Activated CD8-positive, alpha-beta memory T cell treated with anti-CD3 and anti-CD28 coated beads, Interleukin-2, amount 50 U/mL, for 4 hours (primary cell): ENCODE measurements at regions not wholly inside any gene's neighbourhood (a gene's known extent, or its start where the extent isn't known, plus 50 kb on each side); places are given as distances from the start of the nearest gene placed in this dataset.
"Not testable (repeated sequence)": the region's sequence is repeated elsewhere in the genome, so short reads cannot be mapped to it uniquely, and the experiment has no call there.

Experiments
- DNase-seq: peaks from one replicate; pipeline ENCODE4 v3.0.0-alpha.2; 2020

GRCh38 chr2:7324706-7325105 is 407.5 kb downstream of the RNF144A start:
- DNase-seq, result no peak

- DNase-seq, result no peak
Observed at GRCh38 chr2:7325186-7325585, 408.0 kb downstream of the RNF144A start.

- no peak for DNase-seq
Observed at GRCh38 chr2:7329465-7329864, 412.3 kb downstream of the RNF144A start.

GRCh38 chr2:7333189-7333765 is 416.1 kb downstream of the RNF144A start:
- DNase-seq, result no peak

GRCh38 chr2:7333960-7334493 is 416.8 kb downstream of the RNF144A start:
- no peak for DNase-seq

- no peak for DNase-seq
Observed at GRCh38 chr2:7338961-7339360, 421.7 kb downstream of the RNF144A start.

- no peak for DNase-seq
Observed at GRCh38 chr2:7346336-7346735, 429.1 kb downstream of the RNF144A start.

GRCh38 chr2:7348761-7349160 is 431.5 kb downstream of the RNF144A start:
- DNase-seq, result no peak

GRCh38 chr2:7352191-7352590 is 435.0 kb downstream of the RNF144A start:
- no peak for DNase-seq

GRCh38 chr2:7353571-7353970 is 436.4 kb downstream of the RNF144A start:
- no peak for DNase-seq

GRCh38 chr2:7355781-7356180 is 438.6 kb downstream of the RNF144A start:
- DNase-seq, result no peak

- no peak for DNase-seq
Observed at GRCh38 chr2:7356909-7357584, 439.8 kb downstream of the RNF144A start.

GRCh38 chr2:7357993-7358392 is 440.8 kb downstream of the RNF144A start:
- no peak for DNase-seq

- no peak for DNase-seq
Observed at GRCh38 chr2:7358865-7359447, 441.7 kb downstream of the RNF144A start.

GRCh38 chr2:7363906-7364305 is 446.7 kb downstream of the RNF144A start:
- no peak for DNase-seq

GRCh38 chr2:7368211-7368610 is 451.0 kb downstream of the RNF144A start:
- DNase-seq, result no peak

GRCh38 chr2:7373156-7373555 is 455.9 kb downstream of the RNF144A start:
- DNase-seq, result no peak

GRCh38 chr2:7375901-7376300 is 458.7 kb downstream of the RNF144A start:
- no peak for DNase-seq

- no peak for DNase-seq
Observed at GRCh38 chr2:7377916-7378569, 460.8 kb downstream of the RNF144A start.

- no peak for DNase-seq
Observed at GRCh38 chr2:7378591-7378990, 461.4 kb downstream of the RNF144A start.

- no peak for DNase-seq
Observed at GRCh38 chr2:7379799-7380198, 462.6 kb downstream of the RNF144A start.

- no peak for DNase-seq
Observed at GRCh38 chr2:7384773-7385349, 467.6 kb downstream of the RNF144A start.

GRCh38 chr2:7390311-7390710 is 473.1 kb downstream of the RNF144A start:
- not testable (repeated sequence) for DNase-seq
